ENCODE measurements at regions not wholly inside any gene's neighbourhood (a gene's known extent, or its start where the extent isn't known, plus 50 kb on each side); places are given as distances from the start of the nearest gene placed in this dataset.

DNA sequence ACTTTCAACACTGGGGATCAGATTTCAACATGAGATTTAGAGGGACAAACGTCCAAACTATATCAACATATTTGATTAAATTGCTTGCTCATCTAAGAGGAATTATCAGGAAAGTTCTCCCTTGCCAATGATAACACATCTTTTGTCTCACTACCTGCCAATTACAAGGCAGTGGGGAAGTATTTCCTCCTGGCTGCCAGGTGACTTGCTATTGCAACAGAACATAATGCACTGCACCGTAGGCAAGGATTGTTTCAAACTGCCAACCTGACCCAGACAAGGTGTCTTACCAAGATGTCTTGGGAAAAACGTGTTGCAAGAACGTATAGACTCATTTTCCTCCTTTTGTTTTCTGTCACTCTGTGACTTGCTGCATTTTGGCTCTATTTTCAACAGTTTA lies 711.6 kb downstream of the METTL15 start:
- DNase-seq (ENCODE audit: low read depth), result no peak
- TF ChIP-seq, protein P1, sequence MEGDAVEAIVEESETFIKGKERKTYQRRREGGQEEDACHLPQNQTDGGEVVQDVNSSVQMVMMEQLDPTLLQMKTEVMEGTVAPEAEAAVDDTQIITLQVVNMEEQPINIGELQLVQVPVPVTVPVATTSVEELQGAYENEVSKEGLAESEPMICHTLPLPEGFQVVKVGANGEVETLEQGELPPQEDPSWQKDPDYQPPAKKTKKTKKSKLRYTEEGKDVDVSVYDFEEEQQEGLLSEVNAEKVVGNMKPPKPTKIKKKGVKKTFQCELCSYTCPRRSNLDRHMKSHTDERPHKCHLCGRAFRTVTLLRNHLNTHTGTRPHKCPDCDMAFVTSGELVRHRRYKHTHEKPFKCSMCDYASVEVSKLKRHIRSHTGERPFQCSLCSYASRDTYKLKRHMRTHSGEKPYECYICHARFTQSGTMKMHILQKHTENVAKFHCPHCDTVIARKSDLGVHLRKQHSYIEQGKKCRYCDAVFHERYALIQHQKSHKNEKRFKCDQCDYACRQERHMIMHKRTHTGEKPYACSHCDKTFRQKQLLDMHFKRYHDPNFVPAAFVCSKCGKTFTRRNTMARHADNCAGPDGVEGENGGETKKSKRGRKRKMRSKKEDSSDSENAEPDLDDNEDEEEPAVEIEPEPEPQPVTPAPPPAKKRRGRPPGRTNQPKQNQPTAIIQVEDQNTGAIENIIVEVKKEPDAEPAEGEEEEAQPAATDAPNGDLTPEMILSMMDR (conservative IDR thresholded peaks at IDR 0.05; ENCODE audit: low read depth, low read length), result no peak
- H3K4me3 ChIP-seq (ENCODE audit: low read length), result no peak overlapping the region

DNA sequence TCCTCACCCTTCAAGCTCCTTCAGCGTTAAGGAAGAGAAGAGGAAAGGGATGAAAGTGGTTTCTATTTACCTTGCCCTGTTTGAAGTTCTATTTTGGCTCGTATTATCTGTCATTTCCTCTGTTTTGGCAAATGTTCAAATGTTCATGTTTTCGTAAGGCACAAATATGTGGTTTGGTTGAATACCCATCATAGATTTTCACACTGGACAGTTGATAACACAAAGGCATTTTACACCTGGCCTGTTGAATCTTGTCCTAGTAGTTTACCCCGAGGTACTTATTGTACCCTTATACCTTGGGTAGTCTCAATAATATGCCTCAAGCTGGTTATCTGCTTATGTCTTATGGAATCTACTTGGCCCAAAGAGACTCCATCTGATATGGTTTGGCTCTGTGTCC lies 706.9 kb downstream of the METTL15 start:
- DNase-seq (ENCODE audit: low read depth), result no peak
- TF ChIP-seq, protein P1 (conservative IDR thresholded peaks at IDR 0.05; ENCODE audit: low read depth, low read length), result no peak
- no peak overlapping the region for H3K4me3 ChIP-seq (ENCODE audit: low read length)

DNA sequence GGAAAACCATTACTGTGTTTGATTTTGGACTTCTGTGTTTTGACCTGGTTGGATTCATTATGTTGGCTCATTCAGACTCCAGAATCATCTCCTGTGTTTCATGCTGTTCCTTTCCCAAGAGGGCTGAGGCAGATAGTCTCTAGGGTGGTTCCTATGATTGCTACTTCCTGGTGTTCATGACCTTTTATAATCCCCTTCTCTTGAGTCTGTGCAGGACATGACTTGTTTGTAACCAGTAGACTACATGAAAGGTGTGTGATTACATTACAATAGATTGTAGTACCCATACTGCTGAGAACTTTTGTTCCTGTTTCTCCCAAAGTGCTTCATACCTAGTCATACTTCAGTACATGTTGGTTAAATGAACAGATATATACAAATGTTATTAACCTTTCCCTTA lies 700.6 kb downstream of the METTL15 start:
- no peak for DNase-seq (ENCODE audit: low read depth)
- TF ChIP-seq, protein P1 (conservative IDR thresholded peaks at IDR 0.05; ENCODE audit: low read depth, low read length), result no peak
- no peak overlapping the region for H3K4me3 ChIP-seq (ENCODE audit: low read length)

DNA sequence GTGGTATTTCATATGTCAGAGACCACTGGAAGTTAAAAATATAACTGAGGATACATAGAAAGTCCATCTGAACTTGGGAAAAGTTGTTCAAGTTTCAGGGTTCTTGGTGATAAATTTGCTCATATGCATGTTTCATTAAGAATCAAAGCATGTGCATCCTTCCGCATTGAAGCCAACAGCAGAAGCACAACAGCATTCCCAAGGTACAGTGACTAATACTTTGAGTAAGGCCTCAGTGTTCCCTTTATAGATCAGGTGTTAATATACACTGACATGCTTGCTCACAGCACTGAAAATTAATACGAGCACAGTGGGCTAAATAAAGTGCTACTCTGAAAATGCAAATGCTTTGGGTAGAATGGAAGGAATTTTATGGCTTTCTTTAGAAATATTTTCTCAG lies 691.1 kb downstream of the METTL15 start:
- no peak for DNase-seq (ENCODE audit: low read depth)
- TF ChIP-seq, protein P1 (conservative IDR thresholded peaks at IDR 0.05; ENCODE audit: low read depth, low read length), result no peak
- H3K4me3 ChIP-seq (ENCODE audit: low read length), result no peak overlapping the region

DNA sequence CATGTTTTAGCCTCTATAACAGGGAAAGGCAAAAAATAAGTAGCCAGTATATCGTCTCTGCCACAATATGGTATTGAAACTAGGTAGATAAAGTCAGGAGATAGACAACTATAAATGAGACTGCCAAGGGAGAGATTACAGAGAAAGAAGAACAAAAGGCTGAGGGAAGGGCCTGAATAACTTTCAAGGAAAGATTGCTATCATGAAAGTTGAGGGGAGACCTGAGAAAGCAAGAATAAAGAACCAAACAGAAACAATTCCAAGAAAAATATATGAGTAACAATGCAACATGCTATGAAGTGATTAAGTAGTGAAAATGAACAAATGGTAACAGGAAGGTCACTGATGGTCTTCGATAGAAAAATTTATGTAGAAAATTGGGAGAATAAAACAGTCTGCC lies 690.1 kb downstream of the METTL15 start:
- DNase-seq (ENCODE audit: low read depth), result no peak
- no peak overlapping the region for H3K4me3 ChIP-seq (ENCODE audit: low read length)
- TF ChIP-seq, protein P1 (conservative IDR thresholded peaks at IDR 0.05; ENCODE audit: low read depth, low read length), result no peak

DNA sequence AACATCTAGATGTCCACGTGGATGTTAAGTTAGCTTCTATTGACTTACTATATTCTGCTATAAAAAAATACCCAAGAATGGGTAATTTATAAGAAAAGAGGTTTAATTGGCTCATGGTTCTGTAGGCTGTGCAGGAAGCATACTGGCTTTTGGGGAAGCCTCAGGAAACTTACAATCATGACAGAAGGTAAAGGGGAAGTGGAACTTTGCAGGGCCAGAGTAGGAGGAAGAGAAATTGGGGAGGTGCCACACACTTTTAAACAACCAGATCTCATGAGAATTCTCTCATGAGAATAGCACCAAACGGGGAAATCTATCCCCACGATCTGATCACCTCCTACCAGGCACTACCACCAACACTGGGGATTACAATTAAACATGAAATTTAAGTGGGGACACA lies 689.3 kb downstream of the METTL15 start:
- no peak overlapping the region for H3K4me3 ChIP-seq (ENCODE audit: low read length)
- no peak for DNase-seq (ENCODE audit: low read depth)
- TF ChIP-seq, protein P1 (conservative IDR thresholded peaks at IDR 0.05; ENCODE audit: low read depth, low read length), result no peak

DNA sequence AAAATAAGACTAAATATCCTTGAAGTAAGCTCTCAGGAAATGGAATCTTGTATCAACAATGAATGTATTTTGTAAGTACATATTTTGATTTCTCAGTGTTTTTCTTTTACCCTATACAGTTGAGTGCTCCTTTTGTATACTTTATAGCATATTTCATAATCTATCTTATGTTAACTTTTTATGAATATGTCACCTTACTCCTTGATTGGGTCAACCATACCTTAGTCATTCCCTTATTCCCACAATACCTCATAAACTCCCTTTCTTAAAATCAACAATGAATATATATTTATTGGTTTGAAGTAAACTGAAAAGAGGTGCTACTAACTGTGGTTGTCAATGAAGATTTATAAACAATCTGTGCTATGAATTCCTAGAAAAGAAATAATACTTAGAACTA lies 686.2 kb downstream of the METTL15 start:
- H3K4me3 ChIP-seq (ENCODE audit: low read length), result no peak overlapping the region
- DNase-seq (ENCODE audit: low read depth), result no peak
- TF ChIP-seq, protein P1 (conservative IDR thresholded peaks at IDR 0.05; ENCODE audit: low read depth, low read length), result no peak
